GM12878 (cell line): ENCODE measurements at regions not wholly inside any gene's neighbourhood (a gene's known extent, or its start where the extent isn't known, plus 50 kb on each side); places are given as distances from the start of the nearest gene placed in this dataset.

Experiments
- ATAC-seq: fragments of 200-7000 bp; cut with Tn5 transposase; 3 replicates; pipeline ENCODE4 v1.9.1; 2020; ENCODE audit warnings: mild to moderate bottlenecking, moderate library complexity
- BruUV-seq: library from RNA; stranded (reverse); fragments of 400-500 nt; replicated peaks from 2 replicates; lab custom pipeline; 2021; lab: Mats Ljungman, UMichigan
- CTCF ChIA-PET: fragments of 300-600 bp; sonication (Branson Sonifier 250); formaldehyde crosslinking; extraction: SDS; loops from one replicate; lab custom pipeline; 2021; ENCODE audit warnings: inconsistent platforms; lab: Yijun Ruan, JAX
- POLR2A ChIA-PET: fragments of 350-600 bp; formaldehyde crosslinking; extraction: SDS; loops from one replicate; lab custom pipeline; 2021; ENCODE audit warnings: inconsistent platforms; lab: Charles Lee
- RAD21 ChIA-PET: fragments of 300-600 bp; sonication (Branson Sonifier 250); formaldehyde crosslinking; loops from one replicate; lab custom pipeline; 2023; ENCODE audit warnings: antibody characterized with exemption; ENCODE audit not compliant: unreplicated experiment; lab: Charles Lee
- SMC1A ChIA-PET: fragments of 300-600 bp; sonication (Branson Sonifier 250); formaldehyde crosslinking; loops from one replicate; lab custom pipeline; 2023; ENCODE audit not compliant: unreplicated experiment, uncharacterized antibody; lab: Charles Lee
- DNase-seq: peaks from one replicate; pipeline ENCODE4 v3.0.0-alpha.2; 2011; ENCODE audit warnings: low read depth, low spot score
- FAIRE-seq: peaks from 3 replicates; lab custom pipeline; 2011; peaks lifted over from hg19 to GRCh38; lab: Jason Lieb, UNC
- H2AFZ ChIP-seq: 2 replicates; pipeline ENCODE4 v1.6.0; 2011; ENCODE audit warnings: low read depth, low read length, control low read depth; ENCODE audit not compliant: control insufficient read depth
- H3K27ac ChIP-seq: 2 replicates; pipeline ENCODE4 v1.5.1; 2011; ENCODE audit warnings: control low read depth; ENCODE audit not compliant: control insufficient read depth, insufficient read depth
- H3K27me3 ChIP-seq, 2 experiments: replicated peaks in 1 of 2; 2 replicates each; pipeline versions ENCODE4 v1.6.0 to v1.6.1; 2011; ENCODE audit warnings: low read length in 1 of 2; ENCODE audit not compliant: control insufficient read depth in 2 of 2, insufficient read depth in 2 of 2
- H3K36me3 ChIP-seq, 2 experiments: 2 replicates each; pipeline ENCODE4 v1.5.1; 2011; ENCODE audit warnings: low read length in 1 of 2; ENCODE audit not compliant: control insufficient read depth in 2 of 2, insufficient read depth in 2 of 2
- H3K4me1 ChIP-seq: 2 replicates; pipeline ENCODE4 v1.6.1; 2011; ENCODE audit warnings: mild to moderate bottlenecking, low read length, moderate library complexity, mixed read lengths; ENCODE audit not compliant: control insufficient read depth, insufficient read depth
- H3K4me2 ChIP-seq: 2 replicates; pipeline ENCODE4 v1.6.0; 2011; ENCODE audit warnings: control low read depth; ENCODE audit not compliant: control insufficient read depth, insufficient read depth
- H3K4me3 ChIP-seq: fragments of 200-600 bp; sonication (generic); 2 replicates; pipeline ENCODE4 v1.5.1; 2016
- H3K79me2 ChIP-seq: 2 replicates; pipeline ENCODE4 v1.6.0; 2011; ENCODE audit warnings: low read length; ENCODE audit not compliant: control insufficient read depth, insufficient read depth
- H3K9ac ChIP-seq: 2 replicates; pipeline ENCODE4 v1.8.0; 2011; ENCODE audit warnings: low read length, control low read depth, mixed read lengths; ENCODE audit not compliant: control insufficient read depth, insufficient read depth
- H3K9me3 ChIP-seq: replicated peaks from 3 replicates; pipeline ENCODE4 v1.5.1; 2011; ENCODE audit warnings: mild to moderate bottlenecking, low read length; ENCODE audit not compliant: control insufficient read depth, insufficient read depth
- H4K20me1 ChIP-seq: 2 replicates; pipeline ENCODE4 v1.6.0; 2011; ENCODE audit not compliant: control insufficient read depth, insufficient read depth
- BCL3 ChIP-seq: IDR thresholded peaks from 2 replicates; pipeline ENCODE4 v1.6.1; 2011; ENCODE audit warnings: borderline replicate concordance, low read depth, mild to moderate bottlenecking, moderate library complexity, low read length; ENCODE audit not compliant: insufficient read depth, poor library complexity, severe bottlenecking
- BHLHE40 ChIP-seq, 2 experiments: fragments of 450-650 bp in 1 of 2; IDR thresholded peaks; 2 replicates each; pipeline ENCODE4 v1.6.1; 2011 to 2017; ENCODE audit warnings: low read depth in 2 of 2, borderline replicate concordance in 1 of 2, improper control_type of control experiment in 1 of 2, low read length in 1 of 2, mild to moderate bottlenecking in 1 of 2
- CHD4 ChIP-seq: fragments of 200-600 bp; sonication (generic); IDR thresholded peaks from 2 replicates; pipeline ENCODE4 v1.6.1; 2016; ENCODE audit warnings: mild to moderate bottlenecking
- EGR1 ChIP-seq, 2 experiments: IDR thresholded peaks; 1 replicate in 1 of 2; 2 replicates in 1 of 2; pipeline ENCODE4 v1.6.1; 2011 to 2012; ENCODE audit warnings: low read depth in 2 of 2, low read length in 2 of 2, borderline replicate concordance in 1 of 2, mild to moderate bottlenecking in 1 of 2, moderate library complexity in 1 of 2
- ETV6 ChIP-seq, 2 experiments: fragments of 450-650 bp in 1 of 2; IDR thresholded peaks in 1 of 2; conservative IDR thresholded peaks in 1 of 2; 2 replicates each; pipeline ENCODE4 v1.6.1; 2014; ENCODE audit warnings: antibody characterized with exemption in 1 of 2, borderline replicate concordance in 1 of 2, low read depth in 1 of 2, mild to moderate bottlenecking in 1 of 2, moderate library complexity in 1 of 2
- EZH2 ChIP-seq: IDR thresholded peaks from 2 replicates; pipeline ENCODE4 v1.6.1; 2012; ENCODE audit warnings: low read depth, mild to moderate bottlenecking, control low read depth, inconsistent platforms, low read length, borderline replicate concordance; ENCODE audit not compliant: control insufficient read depth
- HDAC2 ChIP-seq: fragments of 200-600 bp; sonication (generic); IDR thresholded peaks from 2 replicates; pipeline ENCODE4 v1.6.1; 2017
- IKZF2 ChIP-seq, 2 experiments: fragments of 450-650 bp; IDR thresholded peaks; 2 replicates each; pipeline ENCODE4 v1.6.1; 2017; ENCODE audit warnings: mild to moderate bottlenecking in 2 of 2, moderate library complexity in 2 of 2
- IRF3 ChIP-seq: fragments of 450-650 bp; IDR thresholded peaks from 2 replicates; pipeline ENCODE4 v1.6.1; 2014; ENCODE audit warnings: mild to moderate bottlenecking
- KAT2A ChIP-seq: conservative IDR thresholded peaks from 2 replicates; pipeline ENCODE4 v1.6.1; 2011; ENCODE audit warnings: low read depth, low read length; ENCODE audit not compliant: control insufficient read depth
- MTA3 ChIP-seq: IDR thresholded peaks from 2 replicates; pipeline ENCODE4 v1.6.1; 2012; ENCODE audit warnings: low read length, inconsistent platforms, borderline replicate concordance
- MYB ChIP-seq: fragments of 150-350 bp; IDR thresholded peaks from 2 replicates; pipeline ENCODE4 v1.6.1; 2014; ENCODE audit warnings: mild to moderate bottlenecking, low read depth, low read length, borderline replicate concordance
- MYC ChIP-seq: IDR thresholded peaks from 2 replicates; pipeline ENCODE4 v1.6.1; 2011; ENCODE audit warnings: mild to moderate bottlenecking, low read length, moderate library complexity, inconsistent platforms; ENCODE audit not compliant: insufficient read depth, insufficient replicate concordance, insufficient read length, severe bottlenecking
- PAX8 ChIP-seq: fragments of 450-650 bp; IDR thresholded peaks from 2 replicates; pipeline ENCODE4 v1.6.1; 2017; ENCODE audit warnings: mild to moderate bottlenecking, moderate library complexity
- POLR2A ChIP-seq: IDR thresholded peaks from 2 replicates; pipeline ENCODE4 v1.6.1; 2011; ENCODE audit warnings: low read depth, mild to moderate bottlenecking, low read length
- RELB ChIP-seq: fragments of 450-650 bp; IDR thresholded peaks from 2 replicates; pipeline ENCODE4 v1.6.1; 2017; ENCODE audit warnings: low read depth, mild to moderate bottlenecking, moderate library complexity
- SMAD5 ChIP-seq: IDR thresholded peaks from 2 replicates; pipeline ENCODE4 v1.6.1; 2016; ENCODE audit warnings: antibody characterized with exemption, low read depth
- SPI1 ChIP-seq: IDR thresholded peaks from 2 replicates; pipeline ENCODE4 v1.6.1; 2011; ENCODE audit warnings: low read depth, mild to moderate bottlenecking, low read length, moderate library complexity, borderline replicate concordance; ENCODE audit not compliant: insufficient read depth
- SUPT20H ChIP-seq: IDR thresholded peaks from 2 replicates; pipeline ENCODE4 v1.6.1; 2011; ENCODE audit warnings: low read depth, mild to moderate bottlenecking, low read length, moderate library complexity, borderline replicate concordance; ENCODE audit not compliant: control insufficient read depth
- SUZ12 ChIP-seq: fragments of 200-600 bp; sonication (generic); IDR thresholded peaks from one replicate; pipeline ENCODE4 v1.6.1; 2018; ENCODE audit warnings: antibody characterized with exemption, mild to moderate bottlenecking; ENCODE audit not compliant: unreplicated experiment
- ZNF24 ChIP-seq: fragments of 450-650 bp; IDR thresholded peaks from 2 replicates; pipeline ENCODE4 v1.6.1; 2017; ENCODE audit warnings: antibody characterized with exemption, mild to moderate bottlenecking
- WGBS: methylation state at CpG from one replicate; pipeline ENCODE4 v1.1.6; 2016; ENCODE audit warnings: low lambda C conversion rate; ENCODE audit not compliant: insufficient replicate concordance, insufficient coverage; ENCODE audit errors: missing lambda C conversion rate; 5-methylcytosine and 5-hydroxymethylcytosine counted together
- in situ Hi-C: fragments of 300-500 bp; cut with MboI; formaldehyde crosslinking; loops from 9 replicates; pipeline ENCODE4 v1.14.3; 2018; ENCODE audit warnings: mixed read lengths
- intact Hi-C: fragments of 100-400 bp; cut with micrococcal nuclease; formaldehyde crosslinking; loops from one replicate; pipeline ENCODE4 v1.14.2; 2022; ENCODE audit not compliant: unreplicated experiment

GRCh38 chrX:54675762-54676161, 122.3 kb downstream of the ITIH6 start (continued):
- TF ChIP-seq BCL3 (no peak), BHLHE40 (IDR thresholded peaks at IDR 0.05; ENCODE audit: borderline replicate concordance in 1 of 2, low read depth in 2 of 2, low read length in 1 of 2) (no peak), MYB (no peak), SMAD5 (no peak), KAT2A (no peak), IKZF2 (IDR thresholded peaks at IDR 0.05) (no peak), MYC (no peak), POLR2A (no peak), EGR1 (IDR thresholded peaks at IDR 0.05; ENCODE audit: borderline replicate concordance in 1 of 2, low read depth in 2 of 2, low read length in 2 of 2) (no peak)
- TF ChIP-seq, all 136 proteins: peak for 0

- no peak overlapping the region for H3K27ac ChIP-seq
- H3K4me3 ChIP-seq, result no peak overlapping the region
- intact Hi-C loops, result no loop called here
- DNase-seq (no peak), ATAC-seq (no peak), FAIRE-seq (no peak)
- H2AFZ ChIP-seq, result no peak overlapping the region
- POLR2A ChIA-PET, result no interaction called here
- RAD21 ChIA-PET, result interaction anchor here (1.4 kb wide), 1 partner anchor 56 kb away, joined by 9 read pairs; no protein-coding TSS in a partner anchor
- no peaks in the 10 kb centered on the region for H3K9me3 ChIP-seq
- BruUV-seq, result no TSS peak
- no peak overlapping the region for H3K9ac ChIP-seq
- 75% methylated on average over 2 of the region's 2 CpGs for WGBS
- SMC1A ChIA-PET, result no interaction called here
- H3K4me1 ChIP-seq, result peaks cover 4% of the 10 kb centered on the region; the same call in 1 of the 2 replicates
- no peaks in the 10 kb centered on the region for H3K36me3 ChIP-seq
- H3K79me2 ChIP-seq, result no peaks in the 10 kb centered on the region
- no peak overlapping the region for H3K4me2 ChIP-seq
- CTCF ChIA-PET, result interaction anchor here (0.7 kb wide), 1 partner anchor 8 kb away, joined by 3 read pairs; no protein-coding TSS in a partner anchor
- in situ Hi-C loops, result no loop called here
- no peaks in the 10 kb centered on the region for H3K27me3 ChIP-seq
- no peaks in the 10 kb centered on the region for H4K20me1 ChIP-seq
- TF ChIP-seq MTA3, result no peak
- TF ChIP-seq PAX8, result no peak
- TF ChIP-seq SPI1, result no peak
- TF ChIP-seq SUPT20H, result no peak
- TF ChIP-seq RELB, result no peak
- TF ChIP-seq HDAC2, result no peak
- TF ChIP-seq SUZ12, result no peak
- no peak for TF ChIP-seq CHD4
- no peak for TF ChIP-seq IRF3
- TF ChIP-seq EZH2, result no peak
- TF ChIP-seq ETV6 (conservative IDR thresholded peaks at IDR 0.05 in 1 of 2, IDR thresholded peaks at IDR 0.05 in 1 of 2; ENCODE audit: borderline replicate concordance in 1 of 2, low read depth in 1 of 2), result no peak
- TF ChIP-seq ZNF24, result no peak
Observed at GRCh38 chrX:54695231-54695630, 102.8 kb downstream of the ITIH6 start.
